Epithelial cell of proximal tubule (primary cell): ENCODE measurements at regions not wholly inside any gene's neighbourhood (a gene's known extent, or its start where the extent isn't known, plus 50 kb on each side); places are given as distances from the start of the nearest gene placed in this dataset.

ENCODE experiments used
- DNase-seq: peaks from one replicate; pipeline ENCODE4 v3.0.0-alpha.2; 2011; ENCODE audit warnings: low read depth
- H3K4me3 ChIP-seq: 2 replicates; pipeline ENCODE4 v1.5.1; 2011; ENCODE audit warnings: low read depth, mild to moderate bottlenecking, low read length
- CTCF ChIP-seq: conservative IDR thresholded peaks from 2 replicates; pipeline ENCODE4 v1.5.1; 2012; ENCODE audit warnings: low read depth, mild to moderate bottlenecking, low read length

DNA sequence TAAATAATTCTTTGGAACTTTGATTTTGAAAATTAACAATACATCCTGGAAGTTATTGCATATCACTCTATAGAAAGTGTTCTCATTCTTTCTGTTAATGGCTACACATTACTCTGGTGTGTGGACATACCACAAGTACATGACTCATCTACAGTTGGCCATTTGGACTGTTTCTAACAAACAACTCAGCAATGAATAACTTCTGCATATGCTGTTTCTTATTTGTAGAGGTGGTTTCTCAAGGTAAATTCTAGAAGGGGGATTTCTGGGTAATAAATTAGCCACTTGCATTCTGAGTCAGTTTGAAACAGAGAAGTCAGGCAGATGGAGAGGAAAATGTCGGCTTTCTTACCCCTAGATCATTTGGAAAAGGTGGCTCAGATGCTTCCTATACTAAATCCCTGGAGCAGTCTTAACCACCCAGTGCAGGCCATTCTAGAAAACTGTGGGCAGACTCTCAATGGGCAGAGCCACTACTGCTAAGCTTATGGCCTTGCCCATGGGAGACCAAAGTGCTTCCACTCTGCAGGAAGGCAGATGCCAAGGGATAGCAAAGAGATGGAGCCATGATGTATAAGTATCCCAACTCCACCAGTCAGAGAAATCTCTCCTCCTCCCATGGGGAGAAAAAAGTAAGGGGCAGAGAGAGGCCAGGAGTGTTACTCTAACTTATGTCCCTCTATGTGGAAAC is 194.0 kb upstream of the PLPP4 start:
- H3K4me3 ChIP-seq: no peak overlapping the region
- DNase-seq: peak; percentile 89
- TF ChIP-seq CTCF: no peak

- TF ChIP-seq CTCF: no peak
- no peak overlapping the region for H3K4me3 ChIP-seq
- no peak for DNase-seq
These were observed 191.0 kb upstream of the PLPP4 start for GRCh38 chr10:120266022-120266421.

GRCh38 chr10:120270906-120271305 is 186.1 kb upstream of the PLPP4 start:
- no peak overlapping the region for H3K4me3 ChIP-seq
- no peak for DNase-seq
- TF ChIP-seq CTCF: no peak

DNA sequence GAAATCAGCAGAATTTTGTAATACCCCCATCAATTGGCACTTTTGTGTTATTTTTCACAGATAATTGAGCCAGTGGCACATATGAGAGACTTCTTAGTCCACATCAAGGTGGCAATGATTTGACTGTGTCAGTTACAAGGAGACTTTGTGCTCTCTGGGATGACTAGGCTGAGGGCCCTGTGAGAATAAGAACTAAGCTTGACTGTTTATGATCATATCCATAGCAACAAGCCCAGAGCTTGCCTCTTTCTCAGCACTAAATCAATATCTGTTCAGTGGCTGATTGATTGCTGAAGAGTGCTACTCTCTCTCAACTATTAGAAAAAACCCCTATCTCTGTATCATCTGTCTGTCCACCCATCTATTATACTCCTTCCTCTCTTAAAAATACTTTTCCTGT is 185.3 kb upstream of the PLPP4 start:
- DNase-seq: no peak
- no peak overlapping the region for H3K4me3 ChIP-seq
- TF ChIP-seq CTCF: no peak

DNA sequence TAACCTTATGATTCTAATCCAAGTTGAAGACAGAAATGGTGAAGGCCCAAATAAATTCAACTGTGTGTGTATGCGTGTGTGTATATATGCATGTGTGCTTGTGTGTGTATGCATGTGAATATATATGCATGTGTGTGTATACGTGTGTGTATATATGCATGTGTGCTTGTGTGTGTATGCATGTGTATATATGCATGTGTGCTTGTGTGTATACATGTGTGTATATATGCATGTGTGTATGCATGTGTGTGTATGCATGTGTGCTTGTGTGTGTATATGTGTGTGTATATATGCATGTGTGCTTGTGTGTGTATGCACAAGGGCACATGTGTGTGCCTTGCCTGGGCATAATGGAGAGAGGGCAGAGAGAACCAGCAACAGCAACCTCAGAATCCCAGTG is 184.7 kb upstream of the PLPP4 start:
- no peak for TF ChIP-seq CTCF

DNA sequence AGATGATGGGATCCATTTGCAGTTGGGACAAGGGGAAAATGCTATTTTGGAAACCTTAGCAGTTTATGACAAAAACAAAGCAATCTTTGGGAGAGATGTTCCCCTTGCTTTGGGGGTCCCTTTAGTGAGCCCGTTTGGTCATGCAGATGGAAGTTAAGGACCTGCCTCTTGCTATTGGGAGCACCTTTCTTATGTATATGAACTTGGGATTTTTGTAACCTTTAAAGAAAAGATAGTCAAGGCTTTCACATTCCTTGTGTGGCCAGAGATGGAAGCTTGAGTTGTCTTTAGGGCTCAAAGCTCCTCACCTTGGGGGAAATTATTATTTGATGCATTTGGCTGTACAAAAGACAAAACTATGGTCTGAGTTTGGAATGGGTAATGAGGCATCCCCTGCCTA is 179.0 kb upstream of the PLPP4 start:
- TF ChIP-seq CTCF: no peak

More for the DNA sequence above, 184.7 kb upstream of the PLPP4 start:
- H3K4me3 ChIP-seq: no peak overlapping the region
- no peak for DNase-seq

DNA sequence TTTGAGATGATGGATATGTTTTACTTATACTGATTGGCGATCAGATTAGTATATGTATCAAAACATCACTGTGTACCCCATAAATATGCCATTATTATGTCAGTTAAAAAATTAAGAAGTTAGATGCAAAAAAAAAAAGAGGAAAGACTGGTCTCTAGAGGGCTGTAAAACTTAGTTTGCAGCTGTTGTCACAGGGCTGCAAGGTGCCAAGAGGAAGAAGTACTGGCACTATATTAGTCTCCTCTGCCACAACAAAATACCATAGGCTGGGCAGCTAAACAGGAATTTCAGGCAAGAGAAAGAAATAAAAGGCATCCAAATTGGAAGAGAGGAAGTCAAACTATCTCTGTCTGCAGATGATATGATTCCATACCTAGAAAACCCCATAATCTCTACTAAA is 177.8 kb upstream of the PLPP4 start:
- H3K4me3 ChIP-seq: no peak overlapping the region
- no peak for TF ChIP-seq CTCF
- DNase-seq: no peak

More for the DNA sequence above, 179.0 kb upstream of the PLPP4 start:
- DNase-seq: no peak
- no peak overlapping the region for H3K4me3 ChIP-seq
